NCI-H1105 (cell line): ENCODE measurements at regions not wholly inside any gene's neighbourhood (a gene's known extent, or its start where the extent isn't known, plus 50 kb on each side); places are given as distances from the start of the nearest gene placed in this dataset.
A peak's percentile ranks its signal among the peaks of the same experiment; 100 is the strongest.
"Not testable (repeated sequence)": the region's sequence is repeated elsewhere in the genome, so short reads cannot be mapped to it uniquely, and the experiment has no call there.

Experiments used
- DNase-seq: peaks from one replicate; lab custom pipeline; 2025; lab: John Stamatoyannopoulos, UW

- DNase-seq, result no peak
Observed at GRCh38 chr14:39576258-39576657, 144.0 kb upstream of the FBXO33 start.

DNA sequence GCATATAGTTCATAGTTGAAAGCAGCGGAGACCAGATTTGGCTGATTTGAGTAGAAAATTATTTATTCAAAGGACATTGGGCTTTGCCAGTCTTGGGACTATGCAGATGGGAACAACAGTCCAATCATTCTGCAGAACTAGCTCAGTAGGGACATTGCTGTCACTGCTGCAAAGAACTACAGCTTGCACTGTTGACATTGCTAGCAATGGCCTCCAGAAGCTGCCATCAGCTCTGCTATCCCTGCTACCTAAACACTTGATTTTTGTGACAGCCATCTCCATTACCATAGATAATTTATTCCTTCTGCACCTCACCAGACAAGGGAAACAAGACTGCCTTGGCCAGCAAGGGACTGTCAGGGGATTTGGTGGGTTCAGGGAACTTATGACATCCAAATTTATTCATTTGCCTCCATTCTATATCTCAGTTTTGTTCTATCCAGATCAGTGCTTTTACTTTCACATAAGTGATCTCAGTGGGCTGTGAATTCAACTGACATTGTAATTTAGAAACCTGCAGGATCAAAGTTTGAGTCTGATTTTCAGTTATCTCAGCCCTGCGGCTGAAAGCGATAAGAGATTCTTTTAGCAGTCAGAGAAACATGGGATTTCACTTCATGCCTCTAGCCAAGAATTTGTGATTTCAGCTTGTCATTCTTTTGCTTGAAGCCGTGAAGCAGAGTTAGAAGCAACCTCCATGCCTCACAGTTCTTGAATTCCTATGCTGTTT, 136.7 kb upstream of the FBXO33 start:
- DNase-seq, result no peak

DNA sequence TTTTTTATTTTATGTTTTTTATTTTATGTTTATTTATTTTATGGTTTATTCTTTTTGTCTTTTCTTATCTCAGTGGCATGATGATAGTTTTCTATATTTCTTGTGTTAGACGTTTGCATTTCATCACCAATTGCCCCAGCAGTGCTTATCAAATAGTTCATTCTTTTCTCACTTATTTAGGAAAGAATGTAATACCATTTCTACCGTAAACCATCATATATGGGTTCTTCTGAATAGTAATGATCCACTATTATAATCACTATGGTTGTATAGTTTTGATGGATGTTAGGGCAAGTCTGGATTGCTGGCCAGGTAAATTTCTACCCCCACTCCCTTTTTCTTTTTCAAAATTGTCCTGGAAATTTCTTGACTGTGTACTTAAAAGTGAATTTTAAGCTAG, 134.6 kb upstream of the FBXO33 start:
- no peak for DNase-seq

GRCh38 chr14:39563361-39563760, 131.1 kb upstream of the FBXO33 start:
- DNase-seq, result no peak

GRCh38 chr14:39562175-39562574, 129.9 kb upstream of the FBXO33 start:
- DNase-seq, result no peak

- no peak for DNase-seq
Observed at GRCh38 chr14:39558525-39558924, 126.3 kb upstream of the FBXO33 start.

- DNase-seq, result no peak
Observed at GRCh38 chr14:39555749-39556148, 123.5 kb upstream of the FBXO33 start.

GRCh38 chr14:39554576-39554975, 122.3 kb upstream of the FBXO33 start:
- no peak for DNase-seq

- no peak for DNase-seq
Observed at GRCh38 chr14:39548358-39548757, 116.1 kb upstream of the FBXO33 start.

GRCh38 chr14:39547845-39548244, 115.6 kb upstream of the FBXO33 start:
- DNase-seq, result no peak

- no peak for DNase-seq
Observed at GRCh38 chr14:39505812-39506211, 73.6 kb upstream of the FBXO33 start.

- DNase-seq, result no peak
Observed at GRCh38 chr14:39500253-39500652, 68.0 kb upstream of the FBXO33 start.

- DNase-seq, result no peak
Observed at GRCh38 chr14:39499514-39499913, 67.3 kb upstream of the FBXO33 start.

DNA sequence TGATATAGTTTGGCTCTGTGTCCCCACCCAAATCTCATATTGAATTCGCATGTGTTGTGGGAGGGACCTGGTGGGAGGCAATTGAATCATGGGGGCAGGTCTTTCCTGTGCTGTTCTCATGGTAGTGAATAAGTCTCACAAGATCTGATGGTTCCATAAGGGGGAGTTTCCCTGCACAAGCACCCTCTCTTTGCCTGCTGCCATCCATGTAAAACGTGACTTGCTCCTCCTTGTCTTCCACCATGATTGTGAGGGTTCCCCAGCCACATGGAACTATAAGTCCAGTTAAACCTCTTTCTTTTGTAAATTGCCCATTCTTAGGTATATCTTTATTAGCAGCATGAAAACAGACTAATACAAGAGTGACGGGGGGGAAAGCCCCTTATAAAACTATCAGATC, 65.4 kb upstream of the FBXO33 start:
- not testable (repeated sequence) for DNase-seq

GRCh38 chr14:39492267-39492666, 60.0 kb upstream of the FBXO33 start:
- DNase-seq, result no peak

- DNase-seq, result peak; percentile 17
Observed at GRCh38 chr14:39491134-39491571, 58.9 kb upstream of the FBXO33 start.

DNA sequence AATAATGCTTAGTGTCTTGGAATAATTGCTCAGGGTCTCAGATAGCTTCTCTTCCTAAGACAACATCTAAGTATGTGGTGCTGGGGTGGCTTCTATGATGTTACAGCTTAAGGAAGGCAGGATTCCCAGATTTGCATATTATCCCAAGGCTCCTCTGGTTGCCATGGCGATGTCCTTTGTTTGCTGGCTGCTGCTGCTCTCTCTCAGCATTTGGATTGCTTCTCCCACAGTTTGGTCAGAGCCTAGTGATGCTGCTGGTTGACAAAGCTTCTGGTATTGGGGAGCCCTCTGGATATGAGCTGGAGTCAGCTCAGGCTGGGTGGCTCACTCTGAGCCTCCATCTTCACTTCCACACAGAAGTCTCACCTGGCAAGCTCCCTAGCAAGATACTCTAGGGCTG, 56.4 kb upstream of the FBXO33 start:
- DNase-seq, result peak; percentile 61

- no peak for DNase-seq
Observed at GRCh38 chr14:39483682-39484081, 51.4 kb upstream of the FBXO33 start.
